ENCODE measurements at regions not wholly inside any gene's neighbourhood (a gene's known extent, or its start where the extent isn't known, plus 50 kb on each side); places are given as distances from the start of the nearest gene placed in this dataset.

- peaks cover 12% of the 10 kb centered on the region for H3K9me3 ChIP-seq (ENCODE audit: insufficient read depth, low read depth, low read length)
- no peak overlapping the region for H2AFZ ChIP-seq (ENCODE audit: insufficient read depth, low read length, poor library complexity)
- H3K9ac ChIP-seq (ENCODE audit: low read length): no peak overlapping the region
- H3K4me2 ChIP-seq (ENCODE audit: low read length): no peak overlapping the region
- no peaks in the 10 kb centered on the region for H3K36me3 ChIP-seq (ENCODE audit: control insufficient read depth in 1 of 2, insufficient read depth in 2 of 2, low read length in 2 of 2)
- no peak overlapping the region for H4K91ac ChIP-seq (ENCODE audit: low read depth, low read length)
- no CpG with 5 or more reads among the region's 3 CpGs for WGBS (ENCODE audit: extremely low coverage, insufficient coverage, insufficient read length)
- H3K79me2 ChIP-seq (ENCODE audit: control insufficient read depth, insufficient read depth, low read length, poor library complexity): no peaks in the 10 kb centered on the region
- H4K8ac ChIP-seq (ENCODE audit: low read depth, low read length): no peak overlapping the region
- H3K27ac ChIP-seq (ENCODE audit: low read depth, low read length): no peak overlapping the region
- no peak overlapping the region for H3K23ac ChIP-seq (ENCODE audit: low read length)
- H3K79me1 ChIP-seq (ENCODE audit: low read length): no peaks in the 10 kb centered on the region
- H2BK12ac ChIP-seq (ENCODE audit: low read length): no peak overlapping the region
- H2AK5ac ChIP-seq (ENCODE audit: low read length): no peak overlapping the region
- no peak overlapping the region for H3K4me3 ChIP-seq (ENCODE audit: low read depth, low read length)
- H3K27me3 ChIP-seq (ENCODE audit: insufficient read depth, low read length): no peaks in the 10 kb centered on the region
- H3K4me1 ChIP-seq (ENCODE audit: control insufficient read depth in 1 of 2, insufficient read depth in 2 of 2, low read length in 2 of 2): peaks cover 2 to 9% of the 10 kb centered on the region in 2 experiments
- H4K12ac ChIP-seq (ENCODE audit: low read depth, low read length): no peak overlapping the region
- H3K18ac ChIP-seq (ENCODE audit: low read length): no peak overlapping the region
- no peak overlapping the region for H2BK5ac ChIP-seq (ENCODE audit: low read depth, low read length, poor library complexity)
- H3K14ac ChIP-seq (ENCODE audit: low read length): no peak overlapping the region
- no peak overlapping the region for H2BK120ac ChIP-seq (ENCODE audit: insufficient read depth, low read length, poor library complexity)
- DNase-seq: no peak
- H3K4ac ChIP-seq (ENCODE audit: low read depth, low read length): no peak overlapping the region
Measured at GRCh38 chr4:95980877-95981360, 141.0 kb downstream of the PDHA2 start.

GRCh38 chr4:95981591-95981990 is 141.7 kb downstream of the PDHA2 start:
- no peak overlapping the region for H4K91ac ChIP-seq (ENCODE audit: low read depth, low read length)
- H3K4me3 ChIP-seq (ENCODE audit: low read depth, low read length): no peak overlapping the region
- H3K36me3 ChIP-seq (ENCODE audit: control insufficient read depth in 1 of 2, insufficient read depth in 2 of 2, low read length in 2 of 2): no peaks in the 10 kb centered on the region
- H3K27me3 ChIP-seq (ENCODE audit: insufficient read depth, low read length): no peaks in the 10 kb centered on the region
- peaks cover 2 to 9% of the 10 kb centered on the region in 2 experiments for H3K4me1 ChIP-seq (ENCODE audit: control insufficient read depth in 1 of 2, insufficient read depth in 2 of 2, low read length in 2 of 2)
- no peak overlapping the region for H4K8ac ChIP-seq (ENCODE audit: low read depth, low read length)
- H3K9me3 ChIP-seq (ENCODE audit: insufficient read depth, low read depth, low read length): peaks cover 12% of the 10 kb centered on the region
- H3K27ac ChIP-seq (ENCODE audit: low read depth, low read length): no peak overlapping the region
- no peaks in the 10 kb centered on the region for H3K79me2 ChIP-seq (ENCODE audit: control insufficient read depth, insufficient read depth, low read length, poor library complexity)
- no peak overlapping the region for H3K4ac ChIP-seq (ENCODE audit: low read depth, low read length)
- no peak overlapping the region for H3K14ac ChIP-seq (ENCODE audit: low read length)
- no peak overlapping the region for H3K4me2 ChIP-seq (ENCODE audit: low read length)
- H3K18ac ChIP-seq (ENCODE audit: low read length): no peak overlapping the region
- no peak overlapping the region for H2BK12ac ChIP-seq (ENCODE audit: low read length)
- H4K12ac ChIP-seq (ENCODE audit: low read depth, low read length): no peak overlapping the region
- no CpG with 5 or more reads among the region's 2 CpGs for WGBS (ENCODE audit: extremely low coverage, insufficient coverage, insufficient read length)
- no peaks in the 10 kb centered on the region for H3K79me1 ChIP-seq (ENCODE audit: low read length)
- H2AK5ac ChIP-seq (ENCODE audit: low read length): no peak overlapping the region
- no peak overlapping the region for H2AFZ ChIP-seq (ENCODE audit: insufficient read depth, low read length, poor library complexity)
- no peak overlapping the region for H3K23ac ChIP-seq (ENCODE audit: low read length)
- DNase-seq: no peak
- H2BK120ac ChIP-seq (ENCODE audit: insufficient read depth, low read length, poor library complexity): no peak overlapping the region
- H3K9ac ChIP-seq (ENCODE audit: low read length): no peak overlapping the region
- H2BK5ac ChIP-seq (ENCODE audit: low read depth, low read length, poor library complexity): no peak overlapping the region

GRCh38 chr4:95982516-95982915 is 142.6 kb downstream of the PDHA2 start:
- H3K9me3 ChIP-seq (ENCODE audit: insufficient read depth, low read depth, low read length): peaks cover 12% of the 10 kb centered on the region
- H3K79me2 ChIP-seq (ENCODE audit: control insufficient read depth, insufficient read depth, low read length, poor library complexity): no peaks in the 10 kb centered on the region
- no peak overlapping the region for H2AK5ac ChIP-seq (ENCODE audit: low read length)
- no peak overlapping the region for H3K9ac ChIP-seq (ENCODE audit: low read length)
- no peak overlapping the region for H3K4me2 ChIP-seq (ENCODE audit: low read length)
- no peak overlapping the region for H3K4me3 ChIP-seq (ENCODE audit: low read depth, low read length)
- no peak overlapping the region for H3K23ac ChIP-seq (ENCODE audit: low read length)
- no peak overlapping the region for H4K12ac ChIP-seq (ENCODE audit: low read depth, low read length)
- H3K36me3 ChIP-seq (ENCODE audit: control insufficient read depth in 1 of 2, insufficient read depth in 2 of 2, low read length in 2 of 2): no peaks in the 10 kb centered on the region
- peaks cover 2 to 9% of the 10 kb centered on the region in 2 experiments for H3K4me1 ChIP-seq (ENCODE audit: control insufficient read depth in 1 of 2, insufficient read depth in 2 of 2, low read length in 2 of 2)
- no peak overlapping the region for H2BK120ac ChIP-seq (ENCODE audit: insufficient read depth, low read length, poor library complexity)
- no peak overlapping the region for H2BK12ac ChIP-seq (ENCODE audit: low read length)
- no peak overlapping the region for H3K14ac ChIP-seq (ENCODE audit: low read length)
- H3K18ac ChIP-seq (ENCODE audit: low read length): no peak overlapping the region
- H4K8ac ChIP-seq (ENCODE audit: low read depth, low read length): no peak overlapping the region
- no peaks in the 10 kb centered on the region for H3K79me1 ChIP-seq (ENCODE audit: low read length)
- no peak overlapping the region for H4K91ac ChIP-seq (ENCODE audit: low read depth, low read length)
- no peak for DNase-seq
- no CpG with 5 or more reads among the region's 1 CpG for WGBS (ENCODE audit: extremely low coverage, insufficient coverage, insufficient read length)
- no peak overlapping the region for H2AFZ ChIP-seq (ENCODE audit: insufficient read depth, low read length, poor library complexity)
- no peak overlapping the region for H3K4ac ChIP-seq (ENCODE audit: low read depth, low read length)
- H3K27me3 ChIP-seq (ENCODE audit: insufficient read depth, low read length): no peaks in the 10 kb centered on the region
- no peak overlapping the region for H3K27ac ChIP-seq (ENCODE audit: low read depth, low read length)
- no peak overlapping the region for H2BK5ac ChIP-seq (ENCODE audit: low read depth, low read length, poor library complexity)

GRCh38 chr4:95984081-95984480 is 144.2 kb downstream of the PDHA2 start:
- H3K4ac ChIP-seq (ENCODE audit: low read depth, low read length): no peak overlapping the region

More at GRCh38 chr4:95984081-95984480, 144.2 kb downstream of the PDHA2 start:
- no peak overlapping the region for H3K27ac ChIP-seq (ENCODE audit: low read depth, low read length)
- H3K36me3 ChIP-seq (ENCODE audit: control insufficient read depth in 1 of 2, insufficient read depth in 2 of 2, low read length in 2 of 2): no peaks in the 10 kb centered on the region
- no peaks in the 10 kb centered on the region for H3K27me3 ChIP-seq (ENCODE audit: insufficient read depth, low read length)
- no peak for DNase-seq
- H3K79me2 ChIP-seq (ENCODE audit: control insufficient read depth, insufficient read depth, low read length, poor library complexity): no peaks in the 10 kb centered on the region
- H3K4me3 ChIP-seq (ENCODE audit: low read depth, low read length): peak overlapping the region; percentile 29
- H3K14ac ChIP-seq (ENCODE audit: low read length): no peak overlapping the region
- no peak overlapping the region for H2BK12ac ChIP-seq (ENCODE audit: low read length)
- H3K4me2 ChIP-seq (ENCODE audit: low read length): no peak overlapping the region
- H4K8ac ChIP-seq (ENCODE audit: low read depth, low read length): no peak overlapping the region
- no CpG with 5 or more reads among the region's 6 CpGs for WGBS (ENCODE audit: extremely low coverage, insufficient coverage, insufficient read length)
- no peak overlapping the region for H2AFZ ChIP-seq (ENCODE audit: insufficient read depth, low read length, poor library complexity)
- H3K18ac ChIP-seq (ENCODE audit: low read length): no peak overlapping the region
- no peak overlapping the region for H3K9ac ChIP-seq (ENCODE audit: low read length)
- H4K12ac ChIP-seq (ENCODE audit: low read depth, low read length): no peak overlapping the region
- H2BK120ac ChIP-seq (ENCODE audit: insufficient read depth, low read length, poor library complexity): no peak overlapping the region
- no peak overlapping the region for H2BK5ac ChIP-seq (ENCODE audit: low read depth, low read length, poor library complexity)
- no peaks in the 10 kb centered on the region for H3K79me1 ChIP-seq (ENCODE audit: low read length)
- H3K4me1 ChIP-seq (ENCODE audit: control insufficient read depth in 1 of 2, insufficient read depth in 2 of 2, low read length in 2 of 2): peaks cover 2 to 9% of the 10 kb centered on the region in 2 experiments
- H3K9me3 ChIP-seq (ENCODE audit: insufficient read depth, low read depth, low read length): peaks cover 12% of the 10 kb centered on the region
- H3K23ac ChIP-seq (ENCODE audit: low read length): no peak overlapping the region
- no peak overlapping the region for H2AK5ac ChIP-seq (ENCODE audit: low read length)
- H4K91ac ChIP-seq (ENCODE audit: low read depth, low read length): no peak overlapping the region

Measured in trophoblast cell (in vitro differentiated cells and primary cell).